Fibroblast of lung (primary cell): ENCODE measurements at regions not wholly inside any gene's neighbourhood (a gene's known extent, or its start where the extent isn't known, plus 50 kb on each side); places are given as distances from the start of the nearest gene placed in this dataset.

Source experiments
- DNase-seq, 2 donors: peaks; one replicate each; pipeline versions ENCODE4 v3.0.0 to v3.0.0-alpha.2; 2010; ENCODE audit warnings: low read depth in 2 of 2
- H2AFZ ChIP-seq: 2 replicates; pipeline ENCODE4 v1.5.1; 2012; ENCODE audit warnings: low read length, control low read depth, inconsistent platforms
- H3K27ac ChIP-seq: 2 replicates; pipeline ENCODE4 v1.5.1; 2011; ENCODE audit warnings: low read length, control low read depth; ENCODE audit not compliant: insufficient read depth
- H3K27me3 ChIP-seq: 2 replicates; pipeline ENCODE4 v1.5.1; 2011; ENCODE audit warnings: mild to moderate bottlenecking, low read length; ENCODE audit not compliant: control insufficient read depth, insufficient read depth
- H3K36me3 ChIP-seq: 2 replicates; pipeline ENCODE4 v1.5.1; 2011; ENCODE audit warnings: low read length; ENCODE audit not compliant: control insufficient read depth, insufficient read depth
- H3K4me1 ChIP-seq: 2 replicates; pipeline ENCODE4 v1.5.1; 2011; ENCODE audit warnings: low read length; ENCODE audit not compliant: control insufficient read depth, insufficient read depth; ENCODE audit errors: extremely low read depth
- H3K4me2 ChIP-seq: 2 replicates; pipeline ENCODE4 v1.5.1; 2011; ENCODE audit warnings: low read length, control low read depth; ENCODE audit not compliant: insufficient read depth; ENCODE audit errors: extremely low read depth
- H3K4me3 ChIP-seq, 4 experiments: fragments of 200-600 bp in 1 of 4; sonication (generic) in 1 of 4; replicated peaks in 1 of 4; 2 replicates each; pipeline ENCODE4 v1.5.1; 2011 to 2016; ENCODE audit warnings: low read length in 4 of 4, low read depth in 3 of 4, mild to moderate bottlenecking in 3 of 4, control low read depth in 2 of 4, inconsistent platforms in 1 of 4, mixed read lengths in 1 of 4; ENCODE audit not compliant: insufficient read depth in 1 of 4; ENCODE audit errors: control extremely low read depth in 1 of 4
- H3K79me2 ChIP-seq: 2 replicates; pipeline ENCODE4 v1.5.1; 2012; ENCODE audit warnings: mild to moderate bottlenecking, low read length, inconsistent platforms; ENCODE audit not compliant: control insufficient read depth, insufficient read depth
- H3K9ac ChIP-seq: 2 replicates; pipeline ENCODE4 v1.5.1; 2011; ENCODE audit warnings: mild to moderate bottlenecking, low read length, control low read depth; ENCODE audit not compliant: insufficient read depth
- H3K9me3 ChIP-seq: 2 replicates; pipeline ENCODE4 v1.5.1; 2012; ENCODE audit warnings: low read depth, low read length; ENCODE audit not compliant: control insufficient read depth, insufficient read depth
- H4K20me1 ChIP-seq: 2 replicates; pipeline ENCODE4 v1.5.1; 2011; ENCODE audit warnings: low read length; ENCODE audit not compliant: control insufficient read depth, insufficient read depth; ENCODE audit errors: extremely low read depth
- CTCF ChIP-seq, 2 donors: IDR thresholded peaks in 1 of 2; conservative IDR thresholded peaks in 1 of 2; 1 replicate in 1 of 2; 2 replicates in 1 of 2; pipeline ENCODE4 v1.5.1; 2011 to 2012; ENCODE audit warnings: low read length in 2 of 2, control low read depth in 1 of 2, inconsistent platforms in 1 of 2, low read depth in 1 of 2, mild to moderate bottlenecking in 1 of 2
- EZH2 ChIP-seq: IDR thresholded peaks from 2 replicates; pipeline ENCODE4 v1.5.1; 2012; ENCODE audit warnings: low read length, control low read depth, mild to moderate bottlenecking; ENCODE audit errors: missing control alignments

DNA sequence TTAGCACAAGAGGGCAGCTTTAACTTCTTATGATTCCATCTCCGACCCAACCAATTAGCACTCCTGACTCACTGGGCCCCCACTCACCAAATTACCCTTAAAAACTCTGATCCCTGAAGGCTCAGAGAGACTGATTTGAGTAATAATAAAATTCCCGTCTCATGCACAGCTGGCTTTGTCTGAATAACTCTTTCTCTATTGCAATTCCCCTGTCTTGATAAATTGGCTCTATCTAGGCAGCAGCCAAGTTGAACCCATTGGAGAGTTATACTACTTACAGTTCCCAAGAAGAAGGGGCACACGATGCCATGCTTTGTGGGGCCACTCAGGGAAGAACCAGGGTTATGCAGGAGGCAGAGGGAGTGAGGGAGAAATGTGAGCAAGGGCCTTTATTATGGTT lies 632.8 kb downstream of the TSN start:
- Histone ChIP-seq H3K27me3 (no peaks in the 10 kb centered on the region), H3K9ac (no peak overlapping the region), H3K4me2 (no peak overlapping the region), H3K4me3 (no peak overlapping the region), H3K36me3 (no peaks in the 10 kb centered on the region), H3K79me2 (no peaks in the 10 kb centered on the region), H4K20me1 (no peaks in the 10 kb centered on the region), H2AFZ (no peak overlapping the region), H3K27ac (no peak overlapping the region), H3K4me1 (no peaks in the 10 kb centered on the region), H3K9me3 (no peaks in the 10 kb centered on the region)
- TF ChIP-seq CTCF (conservative IDR thresholded peaks at IDR 0.05 in 1 of 2, IDR thresholded peaks at IDR 0.05 in 1 of 2; ENCODE audit: low read depth in 1 of 2, low read length in 2 of 2) (no peak), EZH2 (no peak)
- no peak for DNase-seq

DNA sequence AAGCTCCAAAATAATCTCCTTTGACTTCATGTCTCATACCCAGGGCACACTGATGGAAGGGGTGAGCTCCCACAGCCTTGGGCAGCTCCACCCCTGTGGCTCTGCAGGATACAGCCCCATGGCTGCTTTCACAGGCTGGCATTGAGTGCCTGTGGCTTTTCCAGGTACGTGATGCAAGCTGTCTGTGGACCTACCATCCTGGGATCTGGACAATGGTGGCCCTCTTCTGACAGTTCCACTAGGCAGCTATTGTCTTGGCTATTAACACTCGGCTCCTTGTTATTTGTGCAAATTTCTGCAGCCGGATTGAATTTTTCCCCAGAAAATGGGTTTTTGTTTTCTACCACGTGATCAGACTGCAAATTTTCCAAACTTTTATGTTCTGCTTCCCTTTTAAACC lies 634.2 kb downstream of the TSN start:
- DNase-seq: no peak
- Histone ChIP-seq H4K20me1 (no peaks in the 10 kb centered on the region), H2AFZ (no peak overlapping the region), H3K27ac (no peak overlapping the region), H3K4me3 (no peak overlapping the region), H3K36me3 (no peaks in the 10 kb centered on the region), H3K4me1 (no peaks in the 10 kb centered on the region), H3K79me2 (no peaks in the 10 kb centered on the region), H3K27me3 (no peaks in the 10 kb centered on the region), H3K9ac (no peak overlapping the region), H3K9me3 (no peaks in the 10 kb centered on the region), H3K4me2 (no peak overlapping the region)
- TF ChIP-seq EZH2 (no peak), CTCF (conservative IDR thresholded peaks at IDR 0.05 in 1 of 2, IDR thresholded peaks at IDR 0.05 in 1 of 2; ENCODE audit: low read depth in 1 of 2, low read length in 2 of 2) (no peak)

GRCh38 chr2:122390406-122390805 lies 635.0 kb downstream of the TSN start:
- Histone ChIP-seq H3K27ac (no peak overlapping the region), H2AFZ (no peak overlapping the region), H3K4me1 (no peaks in the 10 kb centered on the region), H3K4me2 (no peak overlapping the region), H3K79me2 (no peaks in the 10 kb centered on the region), H3K4me3 (no peak overlapping the region), H4K20me1 (no peaks in the 10 kb centered on the region), H3K27me3 (no peaks in the 10 kb centered on the region), H3K9me3 (no peaks in the 10 kb centered on the region), H3K9ac (no peak overlapping the region), H3K36me3 (no peaks in the 10 kb centered on the region)
- DNase-seq: no peak
- no peak for TF ChIP-seq CTCF (conservative IDR thresholded peaks at IDR 0.05 in 1 of 2, IDR thresholded peaks at IDR 0.05 in 1 of 2; ENCODE audit: low read depth in 1 of 2, low read length in 2 of 2)
- no peak for TF ChIP-seq EZH2
